CD4-positive, alpha-beta memory T cell (primary cell): ENCODE measurements at regions not wholly inside any gene's neighbourhood (a gene's known extent, or its start where the extent isn't known, plus 50 kb on each side); places are given as distances from the start of the nearest gene placed in this dataset.

Source experiments
- CTCF ChIA-PET: fragments of 350-600 bp; sonication (Branson Sonifier 250); formaldehyde crosslinking; loops from one replicate; lab custom pipeline; 2021; ENCODE audit warnings: inconsistent platforms; ENCODE audit not compliant: partially characterized antibody; lab: Charles Lee
- POLR2A ChIA-PET: fragments of 350-600 bp; sonication (Branson Sonifier 250); formaldehyde crosslinking; loops from one replicate; lab custom pipeline; 2021; ENCODE audit not compliant: partially characterized antibody; lab: Charles Lee
- DNase-seq, 5 donors: peaks; one replicate each; pipeline versions ENCODE4 v3.0.0 to v3.0.0-alpha.2; 2020 to 2022; ENCODE audit warnings: mixed read lengths in 1 of 5
- H3K27ac ChIP-seq: one replicate; pipeline ENCODE4 v1.7.0; 2013; ENCODE audit warnings: low read depth, low read length
- H3K27me3 ChIP-seq: 2 replicates; pipeline ENCODE4 v1.7.0; 2013; ENCODE audit warnings: mild to moderate bottlenecking, low read length, moderate library complexity; ENCODE audit not compliant: insufficient read depth
- H3K36me3 ChIP-seq: 2 replicates; pipeline ENCODE4 v1.7.0; 2013; ENCODE audit warnings: mild to moderate bottlenecking, low read length, moderate library complexity; ENCODE audit not compliant: insufficient read depth
- H3K4me1 ChIP-seq: 2 replicates; pipeline ENCODE4 v1.7.0; 2013; ENCODE audit warnings: mild to moderate bottlenecking, low read length, moderate library complexity; ENCODE audit not compliant: insufficient read depth
- H3K4me3 ChIP-seq, 2 donors: one replicate each; pipeline ENCODE4 v1.7.0; 2013; ENCODE audit warnings: low read length in 2 of 2, mild to moderate bottlenecking in 1 of 2
- H3K9me3 ChIP-seq, 2 donors: one replicate each; pipeline ENCODE4 v1.7.0; 2013; ENCODE audit warnings: low read length in 2 of 2, control low read depth in 1 of 2; ENCODE audit not compliant: control insufficient read depth in 1 of 2
- H3K27ac Mint-ChIP-seq, 7 donors: one replicate each; pipeline ENCODE4 v1.8.0; 2020 to 2021; ENCODE audit warnings: mixed read lengths in 7 of 7, mild to moderate bottlenecking in 6 of 7, inconsistent platforms in 3 of 7, moderate library complexity in 3 of 7
- H3K27me3 Mint-ChIP-seq, 2 donors: one replicate each; pipeline ENCODE4 v1.8.0; 2020 to 2021; ENCODE audit warnings: mixed read lengths in 2 of 2
- H3K36me3 Mint-ChIP-seq, 2 donors: one replicate each; pipeline ENCODE4 v1.8.0; 2020 to 2021; ENCODE audit warnings: mixed read lengths in 2 of 2, inconsistent platforms in 1 of 2, mild to moderate bottlenecking in 1 of 2
- H3K4me1 Mint-ChIP-seq, 4 donors: one replicate each; pipeline ENCODE4 v1.8.0; 2020 to 2021; ENCODE audit warnings: mixed read lengths in 4 of 4, mild to moderate bottlenecking in 1 of 4
- H3K4me3 Mint-ChIP-seq, 8 donors: one replicate each; pipeline ENCODE4 v1.8.0; 2020 to 2021; ENCODE audit warnings: mixed read lengths in 8 of 8, mild to moderate bottlenecking in 7 of 8, moderate library complexity in 6 of 8, inconsistent platforms in 3 of 8
- H3K9me3 Mint-ChIP-seq, 8 donors: one replicate each; pipeline ENCODE4 v1.8.0; 2020 to 2021; ENCODE audit warnings: mixed read lengths in 8 of 8, mild to moderate bottlenecking in 5 of 8, inconsistent platforms in 3 of 8, moderate library complexity in 1 of 8
- intact Hi-C: fragments of 100-400 bp; cut with micrococcal nuclease; formaldehyde crosslinking; loops from one replicate; pipeline ENCODE4 v1.15.1; 2023

DNA sequence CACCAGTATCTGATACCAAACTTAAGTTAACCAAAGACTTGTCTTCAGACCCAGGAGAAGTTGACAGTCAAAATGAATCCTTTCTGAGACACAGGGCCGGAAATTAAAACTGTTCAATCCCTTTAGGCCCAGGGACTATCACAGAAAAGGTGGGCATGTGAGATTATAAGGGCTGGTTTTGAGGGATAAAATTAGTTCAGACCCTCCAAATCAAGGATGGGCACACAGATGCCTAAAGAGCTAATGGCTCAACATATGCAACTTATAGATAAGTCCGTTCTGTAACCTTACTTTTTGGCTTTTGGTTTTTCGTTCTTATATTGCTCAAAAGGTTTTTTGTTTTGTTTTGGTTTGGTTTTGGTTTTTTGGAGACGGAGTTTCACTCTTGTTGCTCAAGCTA, 129.6 kb upstream of the ABCA1 start:
- H3K9me3 Mint-ChIP-seq: peaks cover 0 to 3% (median 0%) of the 10 kb centered on the region in 8 donors
- CTCF ChIA-PET: no interaction called here
- Histone ChIP-seq H3K36me3 (no peaks in the 10 kb centered on the region), H3K4me1 (peaks cover 1% of the 10 kb centered on the region), H3K4me3 (no peak overlapping the region), H3K27me3 (no peaks in the 10 kb centered on the region), H3K27ac (no peak overlapping the region), H3K9me3 (no peaks in the 10 kb centered on the region)
- H3K27me3 Mint-ChIP-seq: no peaks in the 10 kb centered on the region
- peaks cover 5 to 11% (median 8%) of the 10 kb centered on the region in 4 donors for H3K4me1 Mint-ChIP-seq
- intact Hi-C loops: no loop called here
- POLR2A ChIA-PET: no interaction called here
- H3K27ac Mint-ChIP-seq: no peak overlapping the region
- H3K4me3 Mint-ChIP-seq: no peak overlapping the region
- no peaks in the 10 kb centered on the region for H3K36me3 Mint-ChIP-seq
- no peak for DNase-seq

DNA sequence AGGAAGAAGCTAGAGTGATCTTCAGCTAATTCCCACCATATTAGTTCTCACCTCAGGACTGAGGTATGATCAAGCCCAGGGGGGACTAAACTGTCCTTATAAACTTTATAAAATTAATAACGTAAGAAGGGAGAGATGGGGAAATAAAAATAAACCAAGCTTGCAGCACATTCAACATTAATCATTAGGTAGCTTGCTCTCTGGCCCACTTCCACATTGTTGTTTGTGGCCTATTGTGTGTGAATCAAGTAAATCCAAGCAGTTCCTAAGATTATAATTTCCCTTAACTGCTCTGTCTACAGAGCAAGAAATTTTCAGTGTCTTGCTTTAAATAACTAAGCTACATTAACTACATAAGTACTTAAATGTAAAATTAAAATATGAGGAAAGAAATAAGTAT, 131.3 kb upstream of the ABCA1 start:
- no peak overlapping the region for H3K27ac ChIP-seq
- H3K27ac Mint-ChIP-seq: no peak overlapping the region
- no peaks in the 10 kb centered on the region for H3K36me3 ChIP-seq
- H3K4me3 Mint-ChIP-seq: no peak overlapping the region
- no peaks in the 10 kb centered on the region for H3K27me3 ChIP-seq
- H3K9me3 ChIP-seq: no peaks in the 10 kb centered on the region
- peaks cover 0 to 3% of the 10 kb centered on the region in 2 donors for H3K27me3 Mint-ChIP-seq
- no peaks in the 10 kb centered on the region for H3K4me1 ChIP-seq
- intact Hi-C loops: no loop called here
- POLR2A ChIA-PET: no interaction called here
- no peaks in the 10 kb centered on the region for H3K36me3 Mint-ChIP-seq
- H3K9me3 Mint-ChIP-seq: peaks cover 0 to 3% (median 0%) of the 10 kb centered on the region in 8 donors
- CTCF ChIA-PET: no interaction called here
- no peak overlapping the region for H3K4me3 ChIP-seq
- DNase-seq: no peak
- peaks cover 0 to 5% (median 1%) of the 10 kb centered on the region in 4 donors for H3K4me1 Mint-ChIP-seq

DNA sequence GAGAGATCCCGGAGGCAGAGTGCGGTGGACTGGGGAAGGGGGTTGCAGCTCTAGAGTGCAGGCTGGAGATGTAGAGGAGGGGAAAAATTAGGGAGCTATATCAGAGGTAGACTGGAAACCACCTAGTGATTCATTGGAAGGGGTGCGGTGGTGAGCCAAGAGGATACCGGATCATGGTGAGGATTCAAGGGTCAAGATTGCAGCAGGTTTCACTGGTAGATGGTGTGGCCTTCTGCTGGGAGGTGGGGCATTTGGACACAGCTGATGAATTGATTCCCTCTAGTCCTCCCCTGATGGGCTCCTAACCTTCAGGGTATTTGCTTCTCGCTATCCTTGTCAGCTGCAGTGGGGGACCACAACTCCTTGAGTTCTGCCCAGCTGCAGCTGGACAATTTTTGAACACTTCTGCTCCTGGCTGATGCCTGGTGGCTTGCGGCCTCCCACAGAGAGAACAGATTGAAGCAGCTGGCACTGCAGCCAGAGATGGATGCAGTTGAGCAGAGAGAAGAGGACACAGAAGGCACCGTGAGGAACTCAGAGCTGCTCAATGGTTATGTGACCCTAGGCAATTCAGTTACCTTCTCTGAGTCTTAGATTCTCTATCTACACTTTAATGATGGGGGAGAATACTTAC, 134.4 kb upstream of the ABCA1 start:
- no peaks in the 10 kb centered on the region for H3K36me3 ChIP-seq
- no peak for DNase-seq
- Mint-ChIP-seq H3K36me3 (no peaks in the 10 kb centered on the region), H3K27ac (no peak overlapping the region), H3K4me3 (no peak overlapping the region), H3K4me1 (peaks cover 0 to 5% (median 2%) of the 10 kb centered on the region in 4 donors), H3K9me3 (peaks cover 0 to 6% (median 0%) of the 10 kb centered on the region in 8 donors), H3K27me3 (peaks cover 4 to 8% of the 10 kb centered on the region in 2 donors)
- H3K4me3 ChIP-seq: no peak overlapping the region
- intact Hi-C loops: no loop called here
- no peaks in the 10 kb centered on the region for H3K9me3 ChIP-seq
- CTCF ChIA-PET: no interaction called here
- no peak overlapping the region for H3K27ac ChIP-seq
- no peaks in the 10 kb centered on the region for H3K4me1 ChIP-seq
- H3K27me3 ChIP-seq: no peaks in the 10 kb centered on the region
- POLR2A ChIA-PET: no interaction called here

DNA sequence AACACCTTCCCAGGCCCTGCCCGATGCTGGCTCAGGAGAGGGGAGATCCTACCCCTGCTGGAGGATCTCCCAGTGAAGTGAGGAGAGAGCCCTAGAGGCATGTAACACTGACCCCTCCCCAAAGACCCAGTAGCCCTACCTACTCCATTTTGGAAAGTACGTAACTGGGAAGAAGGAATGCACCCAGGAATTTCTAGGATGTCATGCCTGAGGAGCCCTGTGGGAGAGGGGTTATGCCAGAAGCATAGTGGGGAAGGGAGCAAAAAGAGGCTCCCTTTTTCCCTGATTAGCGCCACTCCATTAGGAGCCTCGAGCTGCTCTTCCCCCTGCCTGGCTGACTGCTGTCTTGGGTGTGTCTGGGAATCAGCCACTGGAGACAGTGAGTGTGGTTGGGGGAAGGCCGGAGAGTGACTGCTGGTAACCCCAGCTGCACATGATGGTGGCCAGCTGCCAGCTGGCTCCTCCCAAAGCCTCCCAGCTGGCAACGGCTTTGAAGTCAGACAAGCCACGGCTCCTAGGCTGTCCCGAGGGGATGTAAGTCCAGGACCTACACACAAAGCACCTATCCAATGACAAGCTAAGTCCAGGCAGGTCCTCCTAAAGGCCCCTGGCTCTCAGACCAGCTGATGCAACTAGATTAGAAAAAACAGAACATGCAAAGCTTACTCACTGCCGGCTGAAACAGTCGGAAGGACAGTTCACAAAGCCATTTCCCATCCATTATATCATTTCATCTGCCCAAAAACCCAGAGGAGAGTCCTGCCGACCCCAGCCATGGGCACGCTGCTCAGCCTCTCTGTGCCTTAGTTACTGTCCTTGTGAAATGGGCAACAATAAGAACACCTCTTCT, 136.5 kb upstream of the ABCA1 start:
- Histone ChIP-seq H3K9me3 (no peaks in the 10 kb centered on the region), H3K27ac (no peak overlapping the region), H3K4me1 (no peaks in the 10 kb centered on the region), H3K27me3 (no peaks in the 10 kb centered on the region), H3K4me3 (no peak overlapping the region), H3K36me3 (no peaks in the 10 kb centered on the region)
- Mint-ChIP-seq H3K4me1 (peaks cover 0 to 6% (median 2%) of the 10 kb centered on the region in 4 donors), H3K4me3 (no peak overlapping the region), H3K27me3 (peaks cover 4 to 8% of the 10 kb centered on the region in 2 donors), H3K27ac (no peak overlapping the region), H3K36me3 (no peaks in the 10 kb centered on the region), H3K9me3 (peaks cover 0 to 6% (median 0%) of the 10 kb centered on the region in 8 donors)
- intact Hi-C loops: no loop called here
- POLR2A ChIA-PET: no interaction called here
- CTCF ChIA-PET: no interaction called here
- no peak for DNase-seq

GRCh38 chr9:105065098-105066088, 137.4 kb upstream of the ABCA1 start:
- H3K4me1 ChIP-seq: no peaks in the 10 kb centered on the region
- H3K9me3 ChIP-seq: no peaks in the 10 kb centered on the region
- POLR2A ChIA-PET: no interaction called here
- no peak for DNase-seq
- H3K9me3 Mint-ChIP-seq: peaks cover 0 to 6% (median 0%) of the 10 kb centered on the region in 8 donors
- no peak overlapping the region for H3K4me3 Mint-ChIP-seq
- H3K27ac Mint-ChIP-seq: no peak overlapping the region
- H3K27me3 ChIP-seq: no peaks in the 10 kb centered on the region
- H3K27ac ChIP-seq: no peak overlapping the region
- no peaks in the 10 kb centered on the region for H3K36me3 ChIP-seq
- CTCF ChIA-PET: no interaction called here
- no peak overlapping the region for H3K4me3 ChIP-seq
- intact Hi-C loops: no loop called here
- H3K4me1 Mint-ChIP-seq: peaks cover 0 to 6% (median 2%) of the 10 kb centered on the region in 4 donors
- no peaks in the 10 kb centered on the region for H3K36me3 Mint-ChIP-seq
- peaks cover 4 to 8% of the 10 kb centered on the region in 2 donors for H3K27me3 Mint-ChIP-seq

- Mint-ChIP-seq H3K4me3 (no peak overlapping the region), H3K9me3 (peaks cover 0 to 3% (median 0%) of the 10 kb centered on the region in 8 donors), H3K27me3 (peaks cover 4 to 8% of the 10 kb centered on the region in 2 donors), H3K4me1 (peaks cover 0 to 7% (median 2%) of the 10 kb centered on the region in 4 donors), H3K27ac (no peak overlapping the region), H3K36me3 (no peaks in the 10 kb centered on the region)
- DNase-seq: no peak
- Histone ChIP-seq H3K36me3 (no peaks in the 10 kb centered on the region), H3K27me3 (no peaks in the 10 kb centered on the region), H3K4me1 (no peaks in the 10 kb centered on the region), H3K4me3 (no peak overlapping the region), H3K9me3 (no peaks in the 10 kb centered on the region), H3K27ac (no peak overlapping the region)
- ChIA-PET POLR2A (no interaction called here), CTCF (no interaction called here)
- intact Hi-C loops: no loop called here
Measured at GRCh38 chr9:105066275-105066865, 138.4 kb upstream of the ABCA1 start.
